Gastroesophageal sphincter (tissue), 2 donors: ENCODE measurements at regions not wholly inside any gene's neighbourhood (a gene's known extent, or its start where the extent isn't known, plus 50 kb on each side); places are given as distances from the start of the nearest gene placed in this dataset.
"Not testable (repeated sequence)": the region's sequence is repeated elsewhere in the genome, so short reads cannot be mapped to it uniquely, and the experiment has no call there.

Source experiments
- EP300 ChIP-seq: sonication (generic); formaldehyde crosslinking; IDR thresholded peaks from one replicate; pipeline ENCODE4 v1.6.1; 2017; ENCODE audit warnings: antibody characterized with exemption, mild to moderate bottlenecking
- POLR2AphosphoS5 ChIP-seq: sonication (generic); formaldehyde crosslinking; IDR thresholded peaks from one replicate; pipeline ENCODE4 v1.6.1; 2017; ENCODE audit warnings: antibody characterized with exemption

GRCh38 chr9:67210842-67211241 is 218.5 kb upstream of the SPATA31A3 start:
- not testable (repeated sequence) for TF ChIP-seq POLR2AphosphoS5, EP300
